ENCODE measurements at regions not wholly inside any gene's neighbourhood (a gene's known extent, or its start where the extent isn't known, plus 50 kb on each side); places are given as distances from the start of the nearest gene placed in this dataset.

GRCh38 chr10:14454629-14455028 is 123.9 kb upstream of the FRMD4A start:
- no peaks in the 10 kb centered on the region for H3K79me2 ChIP-seq (ENCODE audit: insufficient read depth, low read depth, low read length)
- H3K9me3 ChIP-seq (ENCODE audit: low read length), result no peaks in the 10 kb centered on the region
- no peak overlapping the region for H2AFZ ChIP-seq (ENCODE audit: low read length)
- no peak overlapping the region for H3K4me2 ChIP-seq (ENCODE audit: low read length)
- H3K36me3 ChIP-seq (ENCODE audit: insufficient read depth, low read length), result no peaks in the 10 kb centered on the region
- intact Hi-C loops (cut with micrococcal nuclease; ENCODE audit: unreplicated experiment), result no loop called here
- BruUV-seq (replicated peaks), result no TSS peak
- H3K4me1 ChIP-seq (ENCODE audit: insufficient read depth, low read length, poor library complexity, severe bottlenecking), result no peaks in the 10 kb centered on the region
- H3K4me3 ChIP-seq (ENCODE audit: low read depth, low read length, poor library complexity, severe bottlenecking), result no peak overlapping the region
- DNase-seq (ENCODE audit: low spot score), result no peak
- H3K27ac ChIP-seq (ENCODE audit: low read depth, low read length, poor library complexity, severe bottlenecking), result no peak overlapping the region
- POLR2A ChIA-PET, result no interaction called here
- no peaks in the 10 kb centered on the region for H4K20me1 ChIP-seq (ENCODE audit: insufficient read depth, low read length)
- TF ChIP-seq CTCF (conservative IDR thresholded peaks at IDR 0.05; ENCODE audit: low read length) (no peak), EZH2phosphoT487 (IDR thresholded peaks at IDR 0.05; ENCODE audit: borderline replicate concordance, low read depth, low read length) (no peak)
- H3K9me2 ChIP-seq (ENCODE audit: insufficient read depth, low read length), result no peaks in the 10 kb centered on the region
- CTCF ChIA-PET (ENCODE audit: unreplicated experiment), result no interaction called here

- H3K9me3 ChIP-seq (ENCODE audit: low read length), result no peaks in the 10 kb centered on the region
- no peaks in the 10 kb centered on the region for H3K36me3 ChIP-seq (ENCODE audit: insufficient read depth, low read length)
- no peak overlapping the region for H3K4me3 ChIP-seq (ENCODE audit: low read depth, low read length, poor library complexity, severe bottlenecking)
- no peak overlapping the region for H2AFZ ChIP-seq (ENCODE audit: low read length)
- no peak overlapping the region for H3K27ac ChIP-seq (ENCODE audit: low read depth, low read length, poor library complexity, severe bottlenecking)
- DNase-seq (ENCODE audit: low spot score), result no peak
- H3K79me2 ChIP-seq (ENCODE audit: insufficient read depth, low read depth, low read length), result no peaks in the 10 kb centered on the region
- TF ChIP-seq CTCF (conservative IDR thresholded peaks at IDR 0.05; ENCODE audit: low read length) (no peak), EZH2phosphoT487 (IDR thresholded peaks at IDR 0.05; ENCODE audit: borderline replicate concordance, low read depth, low read length) (no peak)
- H3K4me1 ChIP-seq (ENCODE audit: insufficient read depth, low read length, poor library complexity, severe bottlenecking), result no peaks in the 10 kb centered on the region
- H3K4me2 ChIP-seq (ENCODE audit: low read length), result no peak overlapping the region
- CTCF ChIA-PET (ENCODE audit: unreplicated experiment), result no interaction called here
- H4K20me1 ChIP-seq (ENCODE audit: insufficient read depth, low read length), result no peaks in the 10 kb centered on the region
- H3K9me2 ChIP-seq (ENCODE audit: insufficient read depth, low read length), result no peaks in the 10 kb centered on the region
- intact Hi-C loops (cut with micrococcal nuclease; ENCODE audit: unreplicated experiment), result no loop called here
- POLR2A ChIA-PET, result interaction anchor here (0.6 to 0.8 kb wide), 2 partner anchors 11 to 25 kb away, joined by 3 to 5 read pairs; no protein-coding TSS in a partner anchor
- no TSS peak for BruUV-seq (replicated peaks)
These were observed 123.5 kb upstream of the FRMD4A start for GRCh38 chr10:14454206-14454605.

- intact Hi-C loops (cut with micrococcal nuclease; ENCODE audit: unreplicated experiment), result no loop called here
- no peaks in the 10 kb centered on the region for H3K4me1 ChIP-seq (ENCODE audit: insufficient read depth, low read length, poor library complexity, severe bottlenecking)
- no peaks in the 10 kb centered on the region for H3K36me3 ChIP-seq (ENCODE audit: insufficient read depth, low read length)
- no peaks in the 10 kb centered on the region for H3K9me2 ChIP-seq (ENCODE audit: insufficient read depth, low read length)
- H4K20me1 ChIP-seq (ENCODE audit: insufficient read depth, low read length), result no peaks in the 10 kb centered on the region
- BruUV-seq (replicated peaks), result no TSS peak
- POLR2A ChIA-PET, result interaction anchor here (0.6 to 0.8 kb wide), 2 partner anchors 12 to 25 kb away, joined by 3 to 5 read pairs; no protein-coding TSS in a partner anchor
- H3K4me2 ChIP-seq (ENCODE audit: low read length), result no peak overlapping the region
- H3K9me3 ChIP-seq (ENCODE audit: low read length), result no peaks in the 10 kb centered on the region
- no peak for TF ChIP-seq CTCF (conservative IDR thresholded peaks at IDR 0.05; ENCODE audit: low read length)
- TF ChIP-seq EZH2phosphoT487 (IDR thresholded peaks at IDR 0.05; ENCODE audit: borderline replicate concordance, low read depth, low read length), result no peak
- no peak overlapping the region for H2AFZ ChIP-seq (ENCODE audit: low read length)
- H3K79me2 ChIP-seq (ENCODE audit: insufficient read depth, low read depth, low read length), result no peaks in the 10 kb centered on the region
- H3K27ac ChIP-seq (ENCODE audit: low read depth, low read length, poor library complexity, severe bottlenecking), result no peak overlapping the region
- CTCF ChIA-PET (ENCODE audit: unreplicated experiment), result no interaction called here
- H3K4me3 ChIP-seq (ENCODE audit: low read depth, low read length, poor library complexity, severe bottlenecking), result no peak overlapping the region
- DNase-seq (ENCODE audit: low spot score), result no peak
These were observed 122.9 kb upstream of the FRMD4A start for GRCh38 chr10:14453593-14453992.

Data from OCI-LY7 (cell line).